ENCODE measurements at regions not wholly inside any gene's neighbourhood (a gene's known extent, or its start where the extent isn't known, plus 50 kb on each side); places are given as distances from the start of the nearest gene placed in this dataset.

DNA sequence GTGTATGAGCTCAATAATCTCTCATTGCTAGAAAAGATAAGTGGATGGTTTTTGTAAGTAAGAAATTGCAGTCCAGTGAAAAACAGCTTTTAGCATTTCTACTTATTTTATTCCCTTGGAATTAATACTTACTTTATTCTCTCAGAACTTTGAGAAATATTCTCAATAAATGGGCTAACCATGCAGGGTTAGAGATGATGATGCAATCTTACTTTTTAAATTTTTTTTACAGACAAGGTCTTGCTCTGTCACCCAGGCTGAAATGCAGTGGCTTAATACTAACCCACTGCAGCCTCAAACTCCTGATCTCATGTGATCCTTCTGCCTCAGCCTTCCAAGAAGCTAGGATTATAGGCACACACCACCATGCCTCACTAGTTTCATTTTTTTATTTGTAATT, 440.8 kb upstream of the ZP4 start:
- TF ChIP-seq OSR1 (CRISPR knock-in tag; IDR thresholded peaks at IDR 0.05) (no peak), ESRRG (CRISPR knock-in tag; IDR thresholded peaks at IDR 0.05) (no peak), ZFP3 (CRISPR knock-in tag; IDR thresholded peaks at IDR 0.05) (no peak), SNAI2 (CRISPR knock-in tag; IDR thresholded peaks at IDR 0.05) (no peak), ARNTL (CRISPR knock-in tag; IDR thresholded peaks at IDR 0.05; ENCODE audit: borderline replicate concordance, low read depth) (no peak), ZNF8 (CRISPR knock-in tag; IDR thresholded peaks at IDR 0.05) (no peak), POU6F1 (CRISPR knock-in tag; IDR thresholded peaks at IDR 0.05; ENCODE audit: borderline replicate concordance, low read depth) (no peak), TSHZ2 (CRISPR knock-in tag; IDR thresholded peaks at IDR 0.05) (no peak), PPARA (CRISPR knock-in tag; IDR thresholded peaks at IDR 0.05; ENCODE audit: borderline replicate concordance) (no peak), TOX (CRISPR knock-in tag; IDR thresholded peaks at IDR 0.05; ENCODE audit: borderline replicate concordance) (no peak)

All from SK-N-SH treated with all-trans-retinoic acid at 6 μM for 48 hours (cell line).